Stimulated activated memory B cell treated with anti-CD40 and anti-IgM and Interleukin-4, amounts not matched to agents 10 μg/mL and 1 μg/mL and 100 μg/mL, for 72 hours (primary cell): ENCODE measurements at regions not wholly inside any gene's neighbourhood (a gene's known extent, or its start where the extent isn't known, plus 50 kb on each side); places are given as distances from the start of the nearest gene placed in this dataset.

Source experiments
- ATAC-seq: fragments of 150-1000 bp; cut with Tn5 transposase; 2 replicates; pipeline ENCODE4 v1.10.0; 2021
- H3K27ac Mint-ChIP-seq: one replicate; pipeline ENCODE4 v1.8.0; 2022; ENCODE audit warnings: mild to moderate bottlenecking, mixed read lengths
- H3K27me3 Mint-ChIP-seq: one replicate; pipeline ENCODE4 v1.8.0; 2022; ENCODE audit warnings: mixed read lengths
- H3K36me3 Mint-ChIP-seq: one replicate; pipeline ENCODE4 v1.8.0; 2022; ENCODE audit warnings: mixed read lengths
- H3K4me1 Mint-ChIP-seq: one replicate; pipeline ENCODE4 v1.8.0; 2022; ENCODE audit warnings: mixed read lengths
- H3K4me3 Mint-ChIP-seq: one replicate; pipeline ENCODE4 v1.8.0; 2022; ENCODE audit warnings: mild to moderate bottlenecking, moderate library complexity, mixed read lengths
- H3K9me3 Mint-ChIP-seq: one replicate; pipeline ENCODE4 v1.8.0; 2022; ENCODE audit warnings: mixed read lengths

GRCh38 chr11:112836256-112836602, 125.0 kb upstream of the NCAM1 start:
- no peaks in the 10 kb centered on the region for H3K4me1 Mint-ChIP-seq
- no peaks in the 10 kb centered on the region for H3K9me3 Mint-ChIP-seq
- no peak overlapping the region for H3K4me3 Mint-ChIP-seq
- no peaks in the 10 kb centered on the region for H3K27me3 Mint-ChIP-seq
- ATAC-seq = no peak
- H3K36me3 Mint-ChIP-seq = no peaks in the 10 kb centered on the region
- H3K27ac Mint-ChIP-seq = no peak overlapping the region

GRCh38 chr11:112837162-112837826, 123.9 kb upstream of the NCAM1 start:
- H3K36me3 Mint-ChIP-seq = no peaks in the 10 kb centered on the region
- H3K4me1 Mint-ChIP-seq = no peaks in the 10 kb centered on the region
- no peak for ATAC-seq
- H3K4me3 Mint-ChIP-seq = no peak overlapping the region
- H3K27ac Mint-ChIP-seq = no peak overlapping the region
- H3K9me3 Mint-ChIP-seq = no peaks in the 10 kb centered on the region
- H3K27me3 Mint-ChIP-seq = no peaks in the 10 kb centered on the region

GRCh38 chr11:112839051-112839450, 122.2 kb upstream of the NCAM1 start:
- Mint-ChIP-seq H3K36me3 (no peaks in the 10 kb centered on the region), H3K4me1 (no peaks in the 10 kb centered on the region), H3K4me3 (no peak overlapping the region), H3K27ac (no peak overlapping the region), H3K9me3 (no peaks in the 10 kb centered on the region), H3K27me3 (no peaks in the 10 kb centered on the region)
- ATAC-seq = no peak

GRCh38 chr11:112841729-112842128, 119.5 kb upstream of the NCAM1 start:
- Mint-ChIP-seq H3K36me3 (no peaks in the 10 kb centered on the region), H3K4me1 (no peaks in the 10 kb centered on the region), H3K27ac (no peak overlapping the region), H3K9me3 (no peaks in the 10 kb centered on the region), H3K27me3 (no peaks in the 10 kb centered on the region), H3K4me3 (no peak overlapping the region)
- no peak for ATAC-seq

- no peak for ATAC-seq
- Mint-ChIP-seq H3K27me3 (no peaks in the 10 kb centered on the region), H3K4me1 (no peaks in the 10 kb centered on the region), H3K36me3 (no peaks in the 10 kb centered on the region), H3K27ac (no peak overlapping the region), H3K9me3 (no peaks in the 10 kb centered on the region), H3K4me3 (no peak overlapping the region)
These were observed 119.1 kb upstream of the NCAM1 start for GRCh38 chr11:112842151-112842550.

- no peaks in the 10 kb centered on the region for H3K27me3 Mint-ChIP-seq
- no peak overlapping the region for H3K4me3 Mint-ChIP-seq
- no peak overlapping the region for H3K27ac Mint-ChIP-seq
- ATAC-seq = no peak
- H3K9me3 Mint-ChIP-seq = peaks cover 3% of the 10 kb centered on the region
- no peaks in the 10 kb centered on the region for H3K36me3 Mint-ChIP-seq
- no peaks in the 10 kb centered on the region for H3K4me1 Mint-ChIP-seq
These were observed 116.7 kb upstream of the NCAM1 start for GRCh38 chr11:112844517-112844916.

- Mint-ChIP-seq H3K4me1 (no peaks in the 10 kb centered on the region), H3K27me3 (peaks cover 10% of the 10 kb centered on the region), H3K36me3 (no peaks in the 10 kb centered on the region), H3K4me3 (no peak overlapping the region), H3K27ac (no peak overlapping the region), H3K9me3 (peaks cover 7% of the 10 kb centered on the region)
- no peak for ATAC-seq
These were observed 113.7 kb upstream of the NCAM1 start for GRCh38 chr11:112847568-112847967.

- no peak overlapping the region for H3K27ac Mint-ChIP-seq
- no peak overlapping the region for H3K4me3 Mint-ChIP-seq
- H3K9me3 Mint-ChIP-seq = peaks cover 8% of the 10 kb centered on the region
- no peaks in the 10 kb centered on the region for H3K4me1 Mint-ChIP-seq
- peaks cover 11% of the 10 kb centered on the region for H3K27me3 Mint-ChIP-seq
- no peaks in the 10 kb centered on the region for H3K36me3 Mint-ChIP-seq
- ATAC-seq = no peak
These were observed 108.9 kb upstream of the NCAM1 start for GRCh38 chr11:112852143-112852866.

- no peaks in the 10 kb centered on the region for H3K4me1 Mint-ChIP-seq
- H3K9me3 Mint-ChIP-seq = peaks cover 17% of the 10 kb centered on the region
- H3K36me3 Mint-ChIP-seq = no peaks in the 10 kb centered on the region
- no peak overlapping the region for H3K4me3 Mint-ChIP-seq
- H3K27ac Mint-ChIP-seq = no peak overlapping the region
- H3K27me3 Mint-ChIP-seq = peaks cover 11% of the 10 kb centered on the region
- no peak for ATAC-seq
These were observed 105.1 kb upstream of the NCAM1 start for GRCh38 chr11:112856133-112856532.

- H3K27ac Mint-ChIP-seq = no peak overlapping the region
- peaks cover 17% of the 10 kb centered on the region for H3K9me3 Mint-ChIP-seq
- no peaks in the 10 kb centered on the region for H3K4me1 Mint-ChIP-seq
- no peaks in the 10 kb centered on the region for H3K36me3 Mint-ChIP-seq
- H3K4me3 Mint-ChIP-seq = no peak overlapping the region
- peaks cover 11% of the 10 kb centered on the region for H3K27me3 Mint-ChIP-seq
- no peak for ATAC-seq
These were observed 104.6 kb upstream of the NCAM1 start for GRCh38 chr11:112856591-112856990.

GRCh38 chr11:112858289-112859023, 102.8 kb upstream of the NCAM1 start:
- Mint-ChIP-seq H3K4me3 (no peak overlapping the region), H3K27ac (no peak overlapping the region), H3K4me1 (no peaks in the 10 kb centered on the region), H3K9me3 (peaks cover 17% of the 10 kb centered on the region), H3K36me3 (no peaks in the 10 kb centered on the region), H3K27me3 (no peaks in the 10 kb centered on the region)
- ATAC-seq = no peak

GRCh38 chr11:112859787-112860186, 101.4 kb upstream of the NCAM1 start:
- H3K27me3 Mint-ChIP-seq = no peaks in the 10 kb centered on the region
- H3K4me3 Mint-ChIP-seq = no peak overlapping the region
- no peak for ATAC-seq
- peaks cover 17% of the 10 kb centered on the region for H3K9me3 Mint-ChIP-seq
- no peak overlapping the region for H3K27ac Mint-ChIP-seq
- H3K4me1 Mint-ChIP-seq = no peaks in the 10 kb centered on the region
- no peaks in the 10 kb centered on the region for H3K36me3 Mint-ChIP-seq

GRCh38 chr11:112861356-112861755, 99.9 kb upstream of the NCAM1 start:
- H3K27me3 Mint-ChIP-seq = no peaks in the 10 kb centered on the region
- H3K36me3 Mint-ChIP-seq = no peaks in the 10 kb centered on the region
- no peak overlapping the region for H3K4me3 Mint-ChIP-seq
- ATAC-seq = no peak
- H3K9me3 Mint-ChIP-seq = peaks cover 17% of the 10 kb centered on the region
- no peaks in the 10 kb centered on the region for H3K4me1 Mint-ChIP-seq
- H3K27ac Mint-ChIP-seq = no peak overlapping the region

GRCh38 chr11:112863305-112863704, 97.9 kb upstream of the NCAM1 start:
- no peak for ATAC-seq
- H3K4me1 Mint-ChIP-seq = no peaks in the 10 kb centered on the region
- H3K4me3 Mint-ChIP-seq = no peak overlapping the region
- peaks cover 10% of the 10 kb centered on the region for H3K9me3 Mint-ChIP-seq
- H3K36me3 Mint-ChIP-seq = no peaks in the 10 kb centered on the region
- H3K27me3 Mint-ChIP-seq = no peaks in the 10 kb centered on the region
- H3K27ac Mint-ChIP-seq = no peak overlapping the region

- no peak for ATAC-seq
- H3K27ac Mint-ChIP-seq = no peak overlapping the region
- H3K9me3 Mint-ChIP-seq = peaks cover 6% of the 10 kb centered on the region
- H3K36me3 Mint-ChIP-seq = no peaks in the 10 kb centered on the region
- no peak overlapping the region for H3K4me3 Mint-ChIP-seq
- H3K4me1 Mint-ChIP-seq = no peaks in the 10 kb centered on the region
- no peaks in the 10 kb centered on the region for H3K27me3 Mint-ChIP-seq
These were observed 96.5 kb upstream of the NCAM1 start for GRCh38 chr11:112864672-112865071.
